IMR-90 (cell line): ENCODE measurements at regions not wholly inside any gene's neighbourhood (a gene's known extent, or its start where the extent isn't known, plus 50 kb on each side); places are given as distances from the start of the nearest gene placed in this dataset.

Experiments used
- CTCF ChIP-seq: conservative IDR thresholded peaks from 2 replicates; pipeline ENCODE4 v1.5.1; 2012; ENCODE audit warnings: mild to moderate bottlenecking, low read depth, low read length, improper control_type of control experiment
- ELK1 ChIP-seq: fragments of 150-350 bp; IDR thresholded peaks from 2 replicates; pipeline ENCODE4 v1.6.1; 2016; ENCODE audit warnings: low read depth, mild to moderate bottlenecking, low read length, moderate library complexity, borderline replicate concordance

GRCh38 chrX:26574234-26574633, 358.3 kb downstream of the MAGEB5 start:
- no peak for TF ChIP-seq CTCF
- TF ChIP-seq ELK1 = no peak
